GM12864 (cell line): ENCODE measurements at regions not wholly inside any gene's neighbourhood (a gene's known extent, or its start where the extent isn't known, plus 50 kb on each side); places are given as distances from the start of the nearest gene placed in this dataset.

Source experiments
- DNase-seq: peaks from one replicate; pipeline ENCODE4 v3.0.0-alpha.2; 2011; ENCODE audit warnings: low read depth
- H3K4me3 ChIP-seq: 2 replicates; pipeline ENCODE4 v1.5.1; 2011; ENCODE audit warnings: mild to moderate bottlenecking, low read depth, low read length, control low read depth
- CTCF ChIP-seq: IDR thresholded peaks from 2 replicates; pipeline ENCODE4 v1.5.1; 2011; ENCODE audit warnings: low read depth, mild to moderate bottlenecking, moderate library complexity, low read length, control low read depth, inconsistent platforms; ENCODE audit errors: missing control alignments

- DNase-seq = no peak
- TF ChIP-seq CTCF = no peak
- no peak overlapping the region for H3K4me3 ChIP-seq
Observed at GRCh38 chr6:95244751-95245150, 332.6 kb upstream of the MANEA start.

GRCh38 chr6:95248499-95248898, 328.8 kb upstream of the MANEA start:
- DNase-seq = no peak
- H3K4me3 ChIP-seq = no peak overlapping the region
- TF ChIP-seq CTCF = no peak

- no peak for DNase-seq
- no peak overlapping the region for H3K4me3 ChIP-seq
- no peak for TF ChIP-seq CTCF
Observed at GRCh38 chr6:95249175-95249574, 328.2 kb upstream of the MANEA start.

- no peak overlapping the region for H3K4me3 ChIP-seq
- TF ChIP-seq CTCF = no peak
Observed at GRCh38 chr6:95249661-95250060, 327.7 kb upstream of the MANEA start.

GRCh38 chr6:95263840-95264239, 313.5 kb upstream of the MANEA start:
- H3K4me3 ChIP-seq = no peak overlapping the region
- no peak for TF ChIP-seq CTCF
- DNase-seq = no peak

More at GRCh38 chr6:95249661-95250060, 327.7 kb upstream of the MANEA start:
- DNase-seq = no peak

- no peak overlapping the region for H3K4me3 ChIP-seq
- TF ChIP-seq CTCF = no peak
- DNase-seq = no peak
Observed at GRCh38 chr6:95266537-95267258, 310.6 kb upstream of the MANEA start.

- H3K4me3 ChIP-seq = no peak overlapping the region
- no peak for DNase-seq
- TF ChIP-seq CTCF = no peak
Observed at GRCh38 chr6:95274686-95275235, 302.6 kb upstream of the MANEA start.
